ENCODE measurements at regions not wholly inside any gene's neighbourhood (a gene's known extent, or its start where the extent isn't known, plus 50 kb on each side); places are given as distances from the start of the nearest gene placed in this dataset.

GRCh38 chr2:60105906-60106305 is 447.5 kb downstream of the BCL11A start:
- TF ChIP-seq CTCF (IDR thresholded peaks at IDR 0.05; ENCODE audit: borderline replicate concordance, extremely low read depth, low read length, poor library complexity, severe bottlenecking) (no peak), EZH2 (IDR thresholded peaks at IDR 0.05; ENCODE audit: borderline replicate concordance, low read depth, low read length, severe bottlenecking) (no peak)
